A549 (cell line): ENCODE measurements at regions not wholly inside any gene's neighbourhood (a gene's known extent, or its start where the extent isn't known, plus 50 kb on each side); places are given as distances from the start of the nearest gene placed in this dataset.

ENCODE experiments used
- CEBPB ChIP-seq, 2 experiments: fragments of >200 bp in 1 of 2; sonication (Bioruptor Twin) in 1 of 2; formaldehyde crosslinking in 1 of 2; IDR thresholded peaks; 2 replicates each; pipeline ENCODE4 v1.6.1; 2012 to 2016
- CTCF ChIP-seq: fragments of >200 bp; sonication (Bioruptor Twin); formaldehyde crosslinking; IDR thresholded peaks from 3 replicates; pipeline ENCODE4 v1.5.1; 2016
- ESRRA ChIP-seq: fragments of 150-350 bp; IDR thresholded peaks from 2 replicates; pipeline ENCODE4 v1.6.1; 2014; ENCODE audit warnings: mild to moderate bottlenecking, low read length, borderline replicate concordance
- HDAC2 ChIP-seq: fragments of 200-600 bp; sonication (generic); IDR thresholded peaks from 2 replicates; pipeline ENCODE4 v1.6.1; 2016
- MAX ChIP-seq: IDR thresholded peaks from 2 replicates; pipeline ENCODE4 v1.6.1; 2012
- NR3C1 ChIP-seq: fragments of >200 bp; sonication (Bioruptor Twin); formaldehyde crosslinking; IDR thresholded peaks from 3 replicates; pipeline ENCODE4 v1.6.1; 2017
- POLR2A ChIP-seq: IDR thresholded peaks from 2 replicates; pipeline ENCODE4 v1.6.1; 2012; ENCODE audit warnings: mild to moderate bottlenecking, low read length
- SREBF2 ChIP-seq: fragments of 450-650 bp; IDR thresholded peaks from 2 replicates; pipeline ENCODE4 v1.6.1; 2014; ENCODE audit warnings: mild to moderate bottlenecking, moderate library complexity
- TP53 ChIP-seq: fragments of 250-450 bp; sonication (Bioruptor Pico); IDR thresholded peaks from 2 replicates; pipeline ENCODE4 v1.5.0; 2021; ENCODE audit warnings: mild to moderate bottlenecking, moderate library complexity
- ZSCAN20 ChIP-seq: fragments of 250-450 bp; sonication (Bioruptor Pico); IDR thresholded peaks from 2 replicates; pipeline ENCODE4 v1.8.0; 2022; ENCODE audit warnings: mild to moderate bottlenecking, moderate library complexity

GRCh38 chr1:80251171-80251570 lies 1244.6 kb upstream of the ADGRL4 start:
- TF ChIP-seq CTCF: no peak
- no peak for TF ChIP-seq POLR2A
- TF ChIP-seq MAX: no peak
- no peak for TF ChIP-seq HDAC2
- TF ChIP-seq CEBPB (IDR thresholded peaks at IDR 0.05): no peak
- no peak for TF ChIP-seq TP53 (CRISPR knock-in tag)
- TF ChIP-seq ESRRA: no peak
- no peak for TF ChIP-seq ZSCAN20 (CRISPR knock-in tag)
- TF ChIP-seq NR3C1: no peak
- no peak for TF ChIP-seq SREBF2
